OCI-LY7 (cell line): ENCODE measurements at regions not wholly inside any gene's neighbourhood (a gene's known extent, or its start where the extent isn't known, plus 50 kb on each side); places are given as distances from the start of the nearest gene placed in this dataset.

Experiments
- BruUV-seq: library from RNA; stranded (reverse); fragments of 400-500 nt; replicated peaks from 2 replicates; lab custom pipeline; 2021; lab: Mats Ljungman, UMichigan
- CTCF ChIA-PET: fragments of 300-600 bp; sonication (Branson Sonifier 250); formaldehyde crosslinking; loops from one replicate; lab custom pipeline; 2022; ENCODE audit warnings: antibody characterized with exemption; ENCODE audit not compliant: unreplicated experiment; lab: Charles Lee
- POLR2A ChIA-PET: fragments of 300-600 bp; sonication (Branson Sonifier 250); formaldehyde crosslinking; loops from one replicate; lab custom pipeline; 2022; ENCODE audit warnings: antibody characterized with exemption; lab: Charles Lee
- DNase-seq: peaks from one replicate; pipeline ENCODE4 v3.0.0-alpha.2; 2015; ENCODE audit warnings: low spot score
- H2AFZ ChIP-seq: fragments of 200-600 bp; sonication (generic), shearing (Covaris generic); 2 replicates; pipeline ENCODE4 v1.6.1; 2014; ENCODE audit warnings: mild to moderate bottlenecking, antibody characterized with exemption, low read length, moderate library complexity
- H3K27ac ChIP-seq: fragments of 200-600 bp; sonication (generic); 2 replicates; pipeline ENCODE4 v1.5.1; 2014; ENCODE audit warnings: mixed run types, low read depth, mild to moderate bottlenecking, moderate library complexity, low read length, inconsistent platforms; ENCODE audit not compliant: poor library complexity, severe bottlenecking
- H3K36me3 ChIP-seq: fragments of 200-600 bp; sonication (generic); 2 replicates; pipeline ENCODE4 v1.6.1; 2014; ENCODE audit warnings: mild to moderate bottlenecking, antibody characterized with exemption, low read length, moderate library complexity, mixed read lengths; ENCODE audit not compliant: insufficient read depth
- H3K4me1 ChIP-seq: fragments of 200-600 bp; sonication (generic); 2 replicates; pipeline ENCODE4 v1.5.1; 2014; ENCODE audit warnings: mild to moderate bottlenecking, low read length; ENCODE audit not compliant: insufficient read depth, poor library complexity, severe bottlenecking
- H3K4me2 ChIP-seq: fragments of 200-600 bp; sonication (generic); 2 replicates; pipeline ENCODE4 v1.6.1; 2014; ENCODE audit warnings: mild to moderate bottlenecking, low read length
- H3K4me3 ChIP-seq: fragments of 200-600 bp; sonication (generic); 2 replicates; pipeline ENCODE4 v1.5.1; 2014; ENCODE audit warnings: mild to moderate bottlenecking, low read depth, low read length; ENCODE audit not compliant: poor library complexity, severe bottlenecking
- H3K79me2 ChIP-seq: fragments of 200-600 bp; sonication (generic); 2 replicates; pipeline ENCODE4 v1.6.1; 2016; ENCODE audit warnings: low read depth, mild to moderate bottlenecking, low read length, moderate library complexity, mixed read lengths; ENCODE audit not compliant: insufficient read depth
- H3K9me2 ChIP-seq: fragments of 200-600 bp; sonication (generic); 2 replicates; pipeline ENCODE4 v1.6.1; 2016; ENCODE audit warnings: mild to moderate bottlenecking, low read length, mixed read lengths; ENCODE audit not compliant: insufficient read depth
- H3K9me3 ChIP-seq: fragments of 200-600 bp; sonication (generic); 2 replicates; pipeline ENCODE4 v1.6.1; 2014; ENCODE audit warnings: mild to moderate bottlenecking, mixed run types, low read length, mixed read lengths
- H4K20me1 ChIP-seq: fragments of 200-600 bp; sonication (generic); 2 replicates; pipeline ENCODE4 v1.6.1; 2014; ENCODE audit warnings: mild to moderate bottlenecking, antibody characterized with exemption, low read length, moderate library complexity, mixed read lengths; ENCODE audit not compliant: insufficient read depth
- EZH2phosphoT487 ChIP-seq: fragments of 200-600 bp; sonication (generic); IDR thresholded peaks from 2 replicates; pipeline ENCODE4 v1.6.1; 2018; ENCODE audit warnings: low read depth, borderline replicate concordance, mild to moderate bottlenecking, mixed run types, antibody characterized with exemption, low read length, moderate library complexity, mixed read lengths
- intact Hi-C: fragments of 100-400 bp; cut with micrococcal nuclease; formaldehyde crosslinking; loops from one replicate; pipeline ENCODE4 v1.10.0; 2022; ENCODE audit not compliant: unreplicated experiment
- TF ChIP-seq, protein P1 (sequence below): fragments of 200-600 bp; sonication (generic); conservative IDR thresholded peaks from 2 replicates; pipeline ENCODE4 v1.5.1; 2014; ENCODE audit warnings: mild to moderate bottlenecking, antibody characterized with exemption, low read length, moderate library complexity, mixed read lengths

DNA sequence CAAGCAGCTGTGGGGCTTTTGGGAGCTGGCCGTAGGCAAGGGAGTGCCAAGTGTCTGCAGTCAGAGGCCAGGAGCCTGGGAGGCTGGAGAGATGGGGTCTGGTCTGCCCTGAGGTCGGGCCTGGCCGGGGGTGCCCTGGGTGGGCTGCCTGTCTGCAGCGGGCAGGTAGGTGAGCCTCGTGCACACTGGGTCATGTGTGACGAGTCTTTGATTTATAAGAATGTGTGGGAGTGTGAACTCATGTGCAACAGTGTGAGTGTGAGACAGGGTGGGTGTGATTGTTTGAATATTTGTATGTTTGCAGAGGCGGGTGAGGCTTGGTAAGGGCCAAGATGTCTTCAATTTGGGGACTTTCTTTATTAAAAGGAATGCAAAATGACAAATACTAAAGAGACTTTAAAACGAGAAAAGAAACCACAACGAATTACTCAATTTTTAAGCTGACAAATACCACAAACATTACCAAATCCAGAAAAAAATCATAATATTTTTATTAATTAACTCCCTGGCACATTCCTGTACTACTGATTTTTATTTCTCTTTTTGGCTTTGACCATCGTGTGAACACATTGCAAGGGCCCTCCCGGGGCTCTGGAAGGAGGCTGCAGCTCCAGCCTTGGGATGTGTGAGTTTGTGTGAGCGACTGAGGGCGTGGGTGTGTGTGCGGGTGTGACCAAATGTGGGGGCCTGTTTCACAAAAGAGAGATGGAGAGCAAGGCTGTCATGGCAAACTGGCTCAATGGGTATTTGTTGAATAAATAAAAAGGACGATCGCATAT is 110.3 kb upstream of the WNT4 start:
- H3K36me3 ChIP-seq: no peaks in the 10 kb centered on the region
- TF ChIP-seq EZH2phosphoT487: no peak
- TF ChIP-seq, protein P1, sequence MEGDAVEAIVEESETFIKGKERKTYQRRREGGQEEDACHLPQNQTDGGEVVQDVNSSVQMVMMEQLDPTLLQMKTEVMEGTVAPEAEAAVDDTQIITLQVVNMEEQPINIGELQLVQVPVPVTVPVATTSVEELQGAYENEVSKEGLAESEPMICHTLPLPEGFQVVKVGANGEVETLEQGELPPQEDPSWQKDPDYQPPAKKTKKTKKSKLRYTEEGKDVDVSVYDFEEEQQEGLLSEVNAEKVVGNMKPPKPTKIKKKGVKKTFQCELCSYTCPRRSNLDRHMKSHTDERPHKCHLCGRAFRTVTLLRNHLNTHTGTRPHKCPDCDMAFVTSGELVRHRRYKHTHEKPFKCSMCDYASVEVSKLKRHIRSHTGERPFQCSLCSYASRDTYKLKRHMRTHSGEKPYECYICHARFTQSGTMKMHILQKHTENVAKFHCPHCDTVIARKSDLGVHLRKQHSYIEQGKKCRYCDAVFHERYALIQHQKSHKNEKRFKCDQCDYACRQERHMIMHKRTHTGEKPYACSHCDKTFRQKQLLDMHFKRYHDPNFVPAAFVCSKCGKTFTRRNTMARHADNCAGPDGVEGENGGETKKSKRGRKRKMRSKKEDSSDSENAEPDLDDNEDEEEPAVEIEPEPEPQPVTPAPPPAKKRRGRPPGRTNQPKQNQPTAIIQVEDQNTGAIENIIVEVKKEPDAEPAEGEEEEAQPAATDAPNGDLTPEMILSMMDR: no peak
- CTCF ChIA-PET: no interaction called here
- H3K4me1 ChIP-seq: no peaks in the 10 kb centered on the region
- H3K9me3 ChIP-seq: no peaks in the 10 kb centered on the region
- no peak for DNase-seq
- no peaks in the 10 kb centered on the region for H4K20me1 ChIP-seq
- H3K27ac ChIP-seq: no peak overlapping the region
- H3K4me3 ChIP-seq: no peak overlapping the region
- no peak overlapping the region for H3K4me2 ChIP-seq
- H3K9me2 ChIP-seq: no peaks in the 10 kb centered on the region
- H2AFZ ChIP-seq: no peak overlapping the region
- intact Hi-C loops: no loop called here
- POLR2A ChIA-PET: no interaction called here
- no TSS peak for BruUV-seq
- no peaks in the 10 kb centered on the region for H3K79me2 ChIP-seq

DNA sequence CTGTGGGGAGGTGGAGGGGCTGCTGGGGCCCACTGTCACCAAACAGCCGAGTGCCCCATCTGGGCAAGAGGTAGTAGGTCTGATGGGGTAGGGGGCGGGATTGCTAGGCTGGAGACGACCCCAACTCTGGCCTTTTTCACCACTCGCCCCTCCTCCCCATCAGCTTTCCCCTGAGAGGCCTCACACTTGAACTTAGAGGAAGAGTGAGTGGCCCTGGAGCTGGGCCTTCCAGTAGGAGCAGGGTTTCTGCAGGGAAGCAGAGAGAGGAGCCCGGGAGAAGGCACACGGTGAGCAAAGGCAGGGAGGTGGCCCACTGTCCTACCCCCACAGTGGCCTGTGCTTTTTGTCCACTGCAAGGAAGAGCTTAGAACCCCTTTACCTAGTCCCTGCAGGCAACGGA is 111.9 kb upstream of the WNT4 start:
- Histone ChIP-seq H3K36me3 (no peaks in the 10 kb centered on the region), H4K20me1 (no peaks in the 10 kb centered on the region), H3K9me2 (no peaks in the 10 kb centered on the region), H3K79me2 (no peaks in the 10 kb centered on the region), H2AFZ (no peak overlapping the region), H3K27ac (no peak overlapping the region), H3K4me2 (no peak overlapping the region), H3K9me3 (no peaks in the 10 kb centered on the region), H3K4me1 (no peaks in the 10 kb centered on the region), H3K4me3 (no peak overlapping the region)
- ChIA-PET CTCF (no interaction called here), POLR2A (no interaction called here)
- TF ChIP-seq, protein P1: no peak
- no peak for TF ChIP-seq EZH2phosphoT487
- DNase-seq: no peak
- intact Hi-C loops: no loop called here
- BruUV-seq: no TSS peak
